HFFc6 (cell line): ENCODE measurements at regions not wholly inside any gene's neighbourhood (a gene's known extent, or its start where the extent isn't known, plus 50 kb on each side); places are given as distances from the start of the nearest gene placed in this dataset.

Source experiments
- DNase-seq: peaks from one replicate; pipeline ENCODE4 v3.0.0-alpha.2; 2018
- H3K27ac Mint-ChIP-seq: 2 replicates; pipeline ENCODE4 v1.8.0; 2020; ENCODE audit warnings: mild to moderate bottlenecking, mixed read lengths
- H3K27me3 Mint-ChIP-seq: 2 replicates; pipeline ENCODE4 v1.8.0; 2021; ENCODE audit warnings: mild to moderate bottlenecking, moderate library complexity, mixed read lengths; ENCODE audit not compliant: insufficient read depth
- H3K36me3 Mint-ChIP-seq: 2 replicates; pipeline ENCODE4 v1.8.0; 2021; ENCODE audit warnings: low read depth, mixed read lengths
- H3K4me1 Mint-ChIP-seq: 2 replicates; pipeline ENCODE4 v1.8.0; 2020; ENCODE audit warnings: low read depth, mixed read lengths
- H3K4me3 Mint-ChIP-seq: 2 replicates; pipeline ENCODE4 v1.8.0; 2020; ENCODE audit warnings: mild to moderate bottlenecking, moderate library complexity, mixed read lengths
- H3K9me3 Mint-ChIP-seq: 2 replicates; pipeline ENCODE4 v1.8.0; 2020; ENCODE audit warnings: mild to moderate bottlenecking, mixed read lengths
- TF ChIP-seq, protein P1 (sequence below): fragments of 200-600 bp; sonication (generic); IDR thresholded peaks from 2 replicates; pipeline ENCODE4 v1.5.0; 2021; ENCODE audit warnings: antibody characterized with exemption, mild to moderate bottlenecking

DNA sequence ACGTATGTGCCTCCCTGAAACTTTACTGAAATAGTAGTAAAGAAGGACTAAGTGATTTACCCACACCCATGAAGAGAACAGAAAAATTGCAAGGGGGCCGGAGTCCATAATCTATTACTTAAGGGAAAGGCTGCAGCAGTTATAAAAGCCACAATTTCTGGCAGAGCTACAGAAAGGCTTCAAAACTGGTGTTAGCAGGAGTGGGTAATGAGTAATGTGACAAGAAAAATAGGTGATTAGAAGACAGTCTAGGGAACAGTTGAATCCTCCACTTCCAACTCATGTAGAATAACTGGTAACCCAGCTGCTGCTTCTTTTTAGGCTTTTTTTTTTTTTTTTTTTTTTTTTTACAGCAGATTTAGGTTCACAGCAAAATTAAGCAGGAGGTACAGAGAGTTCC is 413.3 kb downstream of the SFMBT2 start:
- TF ChIP-seq, protein P1, sequence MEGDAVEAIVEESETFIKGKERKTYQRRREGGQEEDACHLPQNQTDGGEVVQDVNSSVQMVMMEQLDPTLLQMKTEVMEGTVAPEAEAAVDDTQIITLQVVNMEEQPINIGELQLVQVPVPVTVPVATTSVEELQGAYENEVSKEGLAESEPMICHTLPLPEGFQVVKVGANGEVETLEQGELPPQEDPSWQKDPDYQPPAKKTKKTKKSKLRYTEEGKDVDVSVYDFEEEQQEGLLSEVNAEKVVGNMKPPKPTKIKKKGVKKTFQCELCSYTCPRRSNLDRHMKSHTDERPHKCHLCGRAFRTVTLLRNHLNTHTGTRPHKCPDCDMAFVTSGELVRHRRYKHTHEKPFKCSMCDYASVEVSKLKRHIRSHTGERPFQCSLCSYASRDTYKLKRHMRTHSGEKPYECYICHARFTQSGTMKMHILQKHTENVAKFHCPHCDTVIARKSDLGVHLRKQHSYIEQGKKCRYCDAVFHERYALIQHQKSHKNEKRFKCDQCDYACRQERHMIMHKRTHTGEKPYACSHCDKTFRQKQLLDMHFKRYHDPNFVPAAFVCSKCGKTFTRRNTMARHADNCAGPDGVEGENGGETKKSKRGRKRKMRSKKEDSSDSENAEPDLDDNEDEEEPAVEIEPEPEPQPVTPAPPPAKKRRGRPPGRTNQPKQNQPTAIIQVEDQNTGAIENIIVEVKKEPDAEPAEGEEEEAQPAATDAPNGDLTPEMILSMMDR = no peak
- Mint-ChIP-seq H3K36me3 (no peaks in the 10 kb centered on the region), H3K4me1 (no peaks in the 10 kb centered on the region), H3K27ac (no peak overlapping the region), H3K27me3 (no peaks in the 10 kb centered on the region; the same call in 1 of the 2 replicates), H3K4me3 (no peak overlapping the region), H3K9me3 (peaks cover 39% of the 10 kb centered on the region)
- no peak for DNase-seq

DNA sequence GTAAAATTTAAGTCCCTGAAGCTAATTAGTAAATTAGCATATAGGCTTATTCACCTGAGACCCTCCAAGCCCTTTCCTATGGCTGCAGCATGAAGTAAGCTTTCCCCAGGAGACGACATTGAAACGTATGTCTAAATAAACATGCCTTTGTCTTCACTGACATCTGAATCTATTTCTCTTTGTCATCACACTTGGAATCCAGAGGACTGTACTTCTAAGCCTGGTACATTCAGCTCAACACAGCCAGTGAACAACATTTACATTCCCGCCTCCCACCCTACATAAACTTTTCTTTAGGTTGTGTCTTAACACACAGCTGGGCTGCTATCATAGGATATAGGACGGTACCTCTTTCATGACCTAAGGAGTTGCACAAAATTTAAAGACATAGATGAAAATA is 414.4 kb downstream of the SFMBT2 start:
- Mint-ChIP-seq H3K27me3 (no peaks in the 10 kb centered on the region; the same call in 1 of the 2 replicates), H3K9me3 (peaks cover 37% of the 10 kb centered on the region), H3K36me3 (no peaks in the 10 kb centered on the region), H3K4me1 (no peaks in the 10 kb centered on the region), H3K4me3 (no peak overlapping the region), H3K27ac (no peak overlapping the region)
- TF ChIP-seq, protein P1 = no peak
- DNase-seq = no peak

DNA sequence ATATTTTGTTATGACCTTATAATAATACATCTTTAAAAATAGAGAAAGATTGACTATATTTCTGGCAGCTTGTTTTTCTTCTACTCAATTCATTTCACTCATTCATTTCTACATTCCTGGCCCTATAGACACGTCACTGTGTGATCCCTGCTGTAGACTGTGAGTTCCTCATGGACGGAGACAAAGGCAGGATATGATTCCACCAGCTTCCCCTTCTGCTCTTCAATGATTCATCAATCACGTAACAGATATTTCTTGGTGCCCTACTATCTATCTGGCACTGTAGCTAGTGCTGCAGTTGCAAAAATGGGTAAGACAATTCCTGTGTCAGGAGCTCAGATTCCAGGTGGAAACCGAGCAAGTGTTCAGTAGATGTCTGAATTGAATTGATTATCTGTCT is 415.0 kb downstream of the SFMBT2 start:
- H3K27me3 Mint-ChIP-seq = no peaks in the 10 kb centered on the region; the same call in 1 of the 2 replicates
- no peaks in the 10 kb centered on the region for H3K36me3 Mint-ChIP-seq
- peaks cover 34% of the 10 kb centered on the region for H3K9me3 Mint-ChIP-seq
- H3K4me1 Mint-ChIP-seq = no peaks in the 10 kb centered on the region
- no peak overlapping the region for H3K27ac Mint-ChIP-seq
- TF ChIP-seq, protein P1 = no peak
- no peak for DNase-seq
- H3K4me3 Mint-ChIP-seq = no peak overlapping the region

DNA sequence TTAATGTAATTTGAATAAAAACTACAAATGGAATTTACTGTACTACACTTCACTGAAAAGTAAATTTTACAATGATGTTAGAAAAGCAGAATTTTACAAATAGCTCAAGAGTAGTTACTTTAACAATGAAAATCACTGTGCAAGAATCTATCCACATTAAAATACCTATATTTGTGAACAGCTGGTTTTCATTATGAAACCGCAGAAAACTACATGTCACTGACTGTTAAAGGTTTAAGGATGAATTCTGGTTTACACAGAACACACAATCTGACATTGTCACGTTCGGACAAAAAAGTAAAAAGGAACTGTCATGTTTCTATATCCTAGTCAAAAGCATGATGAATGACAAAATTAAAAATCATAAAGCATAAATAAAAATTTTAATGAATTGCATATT is 415.3 kb upstream of the PRKCQ start:
- H3K27me3 Mint-ChIP-seq = no peaks in the 10 kb centered on the region; the same call in 1 of the 2 replicates
- no peak overlapping the region for H3K27ac Mint-ChIP-seq
- H3K4me3 Mint-ChIP-seq = no peak overlapping the region
- no peaks in the 10 kb centered on the region for H3K36me3 Mint-ChIP-seq
- H3K9me3 Mint-ChIP-seq = peaks cover 32% of the 10 kb centered on the region
- no peaks in the 10 kb centered on the region for H3K4me1 Mint-ChIP-seq
- DNase-seq = no peak
- TF ChIP-seq, protein P1 = no peak

DNA sequence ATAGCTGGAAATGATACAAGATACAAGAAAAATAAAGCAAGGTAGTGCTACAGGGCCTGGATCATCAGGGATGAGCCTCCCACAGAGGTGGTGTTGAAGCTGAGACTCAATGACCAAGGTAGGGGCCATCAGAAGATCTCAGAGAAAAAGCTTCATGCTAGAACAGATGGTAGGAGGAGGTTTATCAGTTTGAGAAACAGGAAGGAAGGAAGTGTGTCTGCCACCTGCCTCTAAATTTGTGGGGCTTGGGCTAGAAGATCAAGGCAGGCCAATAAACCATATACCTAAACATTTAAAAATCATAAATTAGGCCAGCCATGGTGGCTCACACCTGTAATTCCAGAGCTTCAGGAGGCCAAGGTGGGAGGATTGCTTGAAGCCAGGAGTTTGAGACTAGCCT is 410.8 kb upstream of the PRKCQ start:
- peaks cover 34% of the 10 kb centered on the region for H3K9me3 Mint-ChIP-seq
- peaks cover 5% of the 10 kb centered on the region; the same call in 1 of the 2 replicates for H3K27me3 Mint-ChIP-seq
- H3K4me3 Mint-ChIP-seq = no peak overlapping the region
- no peaks in the 10 kb centered on the region for H3K4me1 Mint-ChIP-seq
- H3K27ac Mint-ChIP-seq = no peak overlapping the region
- TF ChIP-seq, protein P1 = no peak
- no peak for DNase-seq
- H3K36me3 Mint-ChIP-seq = no peaks in the 10 kb centered on the region

DNA sequence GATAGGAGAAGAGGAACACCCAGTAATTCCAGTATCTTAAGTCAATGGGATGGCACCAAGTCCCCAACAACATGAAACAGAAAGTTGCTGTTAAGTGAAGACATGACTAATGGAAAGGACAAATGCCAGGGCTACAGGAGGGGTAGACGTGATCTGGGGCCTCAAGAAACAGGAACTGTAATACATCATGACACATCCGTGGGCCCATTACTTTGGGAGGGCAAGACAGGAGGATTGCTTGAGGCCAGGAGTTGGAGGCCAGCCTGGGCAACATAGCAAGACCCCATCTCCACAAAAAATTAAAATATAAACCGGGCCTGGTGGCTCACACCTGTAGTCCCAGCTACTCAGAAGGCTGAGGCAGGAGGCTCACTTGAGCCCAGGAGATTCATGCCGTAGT is 408.6 kb upstream of the PRKCQ start:
- Mint-ChIP-seq H3K9me3 (peaks cover 34% of the 10 kb centered on the region), H3K36me3 (no peaks in the 10 kb centered on the region), H3K4me3 (no peak overlapping the region), H3K27ac (no peak overlapping the region), H3K4me1 (no peaks in the 10 kb centered on the region), H3K27me3 (peaks cover 5% of the 10 kb centered on the region; the same call in 1 of the 2 replicates)
- no peak for DNase-seq
- TF ChIP-seq, protein P1 = no peak
